Uterus (tissue), 2 donors: ENCODE measurements at regions not wholly inside any gene's neighbourhood (a gene's known extent, or its start where the extent isn't known, plus 50 kb on each side); places are given as distances from the start of the nearest gene placed in this dataset.
"Not testable (repeated sequence)": the region's sequence is repeated elsewhere in the genome, so short reads cannot be mapped to it uniquely, and the experiment has no call there.

ENCODE experiments used
- CTCF ChIP-seq, 4 experiments: fragments of 200-600 bp in 2 of 4; fragments of 450-650 bp in 2 of 4; sonication (generic) in 2 of 4; IDR thresholded peaks; one replicate each; pipeline ENCODE4 v1.5.1; 2016 to 2019; ENCODE audit warnings: antibody characterized with exemption in 4 of 4, mild to moderate bottlenecking in 2 of 4, moderate library complexity in 1 of 4
- POLR2A ChIP-seq, 2 donors: fragments of 450-650 bp; IDR thresholded peaks; one replicate each; pipeline ENCODE4 v1.6.1; 2016; ENCODE audit warnings: antibody characterized with exemption in 2 of 2, mild to moderate bottlenecking in 1 of 2, moderate library complexity in 1 of 2

GRCh38 chr1:120542940-120543339, 128.1 kb downstream of the NBPF8 start:
- not testable (repeated sequence) for TF ChIP-seq CTCF, POLR2A (IDR thresholded peaks at IDR 0.05)
